Uterus (tissue), 2 donors: ENCODE measurements at regions not wholly inside any gene's neighbourhood (a gene's known extent, or its start where the extent isn't known, plus 50 kb on each side); places are given as distances from the start of the nearest gene placed in this dataset.

Source experiments
- CTCF ChIP-seq, 4 experiments: fragments of 200-600 bp in 2 of 4; fragments of 450-650 bp in 2 of 4; sonication (generic) in 2 of 4; IDR thresholded peaks; one replicate each; pipeline ENCODE4 v1.5.1; 2016 to 2019; ENCODE audit warnings: antibody characterized with exemption in 4 of 4, mild to moderate bottlenecking in 2 of 4, moderate library complexity in 1 of 4
- POLR2A ChIP-seq, 2 donors: fragments of 450-650 bp; IDR thresholded peaks; one replicate each; pipeline ENCODE4 v1.6.1; 2016; ENCODE audit warnings: antibody characterized with exemption in 2 of 2, mild to moderate bottlenecking in 1 of 2, moderate library complexity in 1 of 2

- TF ChIP-seq POLR2A (IDR thresholded peaks at IDR 0.05) (no peak), CTCF (IDR thresholded peaks at IDR 0.05) (no peak)
These were observed 50.5 kb upstream of the FDX1 start for GRCh38 chr11:110379261-110379660.
